Right ventricle myocardium inferior (tissue), 1 donor: ENCODE measurements at regions not wholly inside any gene's neighbourhood (a gene's known extent, or its start where the extent isn't known, plus 50 kb on each side); places are given as distances from the start of the nearest gene placed in this dataset.
"Not testable (repeated sequence)": the region's sequence is repeated elsewhere in the genome, so short reads cannot be mapped to it uniquely, and the experiment has no call there.

ENCODE experiments used
- ATAC-seq: fragments of 200-7000 bp; cut with Tn5 transposase; one replicate; pipeline ENCODE4 v1.9.1; 2020; ENCODE audit warnings: mild to moderate bottlenecking, moderate library complexity
- DNase-seq: peaks from one replicate; pipeline ENCODE4 v3.0.0; 2021; ENCODE audit errors: missing footprints
- intact Hi-C: fragments of 100-400 bp; cut with DNase I; formaldehyde crosslinking; loops from one replicate; pipeline ENCODE4 v1.11.0; 2022
- donor health status: DM: no; HTN: yes; CAD: no; lungs with severe emphysema.

- intact Hi-C loops, DNase-seq, ATAC-seq: not testable (repeated sequence)
These were observed 53.7 kb upstream of the ZCCHC2 start for GRCh38 chr18:62469131-62469530.
